HG03565 (cell line): ENCODE measurements at regions not wholly inside any gene's neighbourhood (a gene's known extent, or its start where the extent isn't known, plus 50 kb on each side); places are given as distances from the start of the nearest gene placed in this dataset.

Experiments used
- ATAC-seq: cut with Tn5 transposase; IDR thresholded peaks from one replicate; pipeline ENCODE4 v1.9.1; 2021; ENCODE audit warnings: mild to moderate bottlenecking, moderate library complexity; ENCODE audit not compliant: unreplicated experiment

DNA sequence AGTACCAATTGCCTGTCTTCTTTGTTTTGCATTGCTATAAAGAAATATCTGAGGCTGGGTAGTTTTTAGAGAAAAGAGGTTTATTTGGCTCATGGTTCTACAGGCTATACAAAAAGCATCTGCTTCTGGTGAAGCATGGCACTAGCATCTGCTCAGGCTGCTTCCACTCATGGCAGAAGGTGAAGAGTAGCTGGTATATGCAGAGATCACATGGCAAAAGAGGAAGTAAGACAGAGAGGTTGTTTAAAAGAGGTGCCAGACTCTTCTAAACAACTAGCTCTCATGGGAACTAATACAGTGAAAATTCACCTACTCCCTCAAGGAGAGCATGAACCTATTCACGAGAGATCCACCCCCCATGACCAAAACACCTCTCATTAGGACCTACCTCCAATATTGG is 56.7 kb upstream of the GUCA2B start:
- no peak for ATAC-seq

DNA sequence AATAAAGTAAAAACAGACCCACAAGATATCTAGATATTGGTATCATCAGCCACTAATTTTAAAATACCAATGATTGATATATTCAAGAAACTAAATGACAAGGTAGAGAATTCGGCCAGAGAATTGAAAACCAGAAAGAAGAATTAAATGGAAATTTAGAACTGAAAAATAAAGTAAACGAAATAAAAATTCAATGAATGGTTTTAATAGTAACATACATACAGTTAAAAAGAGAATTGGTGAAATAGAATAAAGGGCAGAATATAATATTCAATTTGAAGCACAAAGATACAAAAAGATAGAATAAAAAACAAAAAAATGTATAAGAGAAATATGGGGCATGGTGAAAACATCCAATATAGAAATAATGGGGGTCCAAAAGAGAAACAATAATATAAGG is 64.0 kb upstream of the GUCA2B start:
- ATAC-seq: no peak

DNA sequence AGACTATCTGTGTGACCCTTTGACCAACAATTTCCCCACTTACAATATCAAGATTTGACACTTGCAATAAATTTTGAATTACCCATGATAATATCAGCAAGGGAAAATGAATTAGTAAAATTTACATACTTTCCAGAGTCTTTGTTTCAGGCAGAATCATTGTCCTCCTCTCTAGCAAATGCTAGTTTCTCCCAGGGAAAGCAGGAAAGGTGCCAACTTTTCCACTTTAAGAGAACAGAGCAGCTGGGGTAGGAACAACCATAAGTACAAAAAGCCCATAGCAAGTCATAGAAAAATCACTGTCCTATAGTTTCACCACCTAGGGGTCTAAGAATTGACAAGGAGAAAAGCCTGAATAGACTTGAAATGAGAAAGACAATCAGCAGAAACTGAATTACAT is 67.1 kb upstream of the GUCA2B start:
- no peak for ATAC-seq

DNA sequence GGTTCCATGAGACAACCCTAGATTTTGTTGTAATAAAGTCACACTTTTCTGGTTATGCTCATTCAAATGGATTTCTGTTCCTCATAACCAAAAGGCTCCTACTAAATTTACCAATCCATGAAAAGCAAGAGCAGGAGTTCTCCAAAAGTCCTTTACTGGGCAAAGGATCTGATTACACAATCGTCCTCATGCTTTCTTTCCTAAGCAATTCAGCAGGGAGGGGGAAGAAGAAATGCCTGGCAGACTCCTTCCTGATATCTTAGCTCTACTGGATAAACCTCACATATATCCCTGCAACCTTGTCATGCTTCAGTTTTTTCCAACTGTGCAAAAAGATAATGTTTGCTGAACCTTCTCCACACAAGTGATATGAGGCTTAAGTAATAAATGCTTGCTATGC is 67.6 kb upstream of the GUCA2B start:
- ATAC-seq: no peak

DNA sequence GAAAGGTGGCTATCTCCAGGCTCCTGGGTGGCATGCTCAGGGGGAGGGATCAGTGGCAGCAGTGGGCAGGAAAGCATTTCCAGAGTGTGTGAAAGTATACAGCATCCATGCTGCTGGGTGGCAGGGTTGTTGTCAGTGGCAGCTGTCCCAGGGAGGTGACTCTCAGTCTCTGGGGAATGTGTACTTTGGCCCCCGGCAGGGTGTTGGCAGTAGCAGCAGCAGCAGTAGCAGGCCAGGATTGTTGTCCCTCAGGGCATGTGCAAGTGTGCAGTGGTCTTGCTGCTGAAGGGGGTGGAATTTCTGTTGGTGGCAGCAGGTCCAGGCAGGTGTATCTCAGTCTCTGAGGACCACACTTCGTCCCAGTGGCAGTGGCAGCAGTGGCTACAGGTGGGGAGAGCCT is 71.7 kb upstream of the GUCA2B start:
- ATAC-seq: no peak

- ATAC-seq: no peak
Observed at GRCh38 chr1:42075179-42075578, 78.0 kb upstream of the GUCA2B start.

GRCh38 chr1:42070996-42071395 is 82.2 kb upstream of the GUCA2B start:
- ATAC-seq: no peak

GRCh38 chr1:42057800-42058199 is 95.4 kb upstream of the GUCA2B start:
- ATAC-seq: no peak

DNA sequence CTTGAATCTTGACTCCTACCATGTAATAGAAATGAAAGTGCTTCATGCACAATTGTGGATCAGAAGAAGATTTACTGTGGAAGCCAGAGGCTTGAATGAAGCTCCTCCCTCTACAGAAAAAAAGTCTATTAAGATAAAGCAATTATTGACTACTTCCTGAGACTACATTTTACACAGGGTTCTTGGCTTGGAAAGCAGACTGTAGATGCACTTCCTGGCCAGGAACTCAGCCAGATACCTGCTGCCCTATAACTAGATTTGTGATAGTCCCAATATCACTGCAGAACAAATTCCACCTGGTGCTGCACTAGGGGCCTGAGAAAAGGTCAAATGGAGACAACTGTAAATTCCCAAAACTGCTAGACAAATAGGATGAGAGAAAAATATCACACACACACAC is 96.8 kb upstream of the GUCA2B start:
- no peak for ATAC-seq

GRCh38 chr1:42055061-42055460 is 98.1 kb upstream of the GUCA2B start:
- ATAC-seq: no peak

GRCh38 chr1:42052072-42052699 is 101.0 kb upstream of the GUCA2B start:
- ATAC-seq: no peak

- ATAC-seq: no peak
Observed at GRCh38 chr1:42047508-42047880, 105.7 kb upstream of the GUCA2B start.

DNA sequence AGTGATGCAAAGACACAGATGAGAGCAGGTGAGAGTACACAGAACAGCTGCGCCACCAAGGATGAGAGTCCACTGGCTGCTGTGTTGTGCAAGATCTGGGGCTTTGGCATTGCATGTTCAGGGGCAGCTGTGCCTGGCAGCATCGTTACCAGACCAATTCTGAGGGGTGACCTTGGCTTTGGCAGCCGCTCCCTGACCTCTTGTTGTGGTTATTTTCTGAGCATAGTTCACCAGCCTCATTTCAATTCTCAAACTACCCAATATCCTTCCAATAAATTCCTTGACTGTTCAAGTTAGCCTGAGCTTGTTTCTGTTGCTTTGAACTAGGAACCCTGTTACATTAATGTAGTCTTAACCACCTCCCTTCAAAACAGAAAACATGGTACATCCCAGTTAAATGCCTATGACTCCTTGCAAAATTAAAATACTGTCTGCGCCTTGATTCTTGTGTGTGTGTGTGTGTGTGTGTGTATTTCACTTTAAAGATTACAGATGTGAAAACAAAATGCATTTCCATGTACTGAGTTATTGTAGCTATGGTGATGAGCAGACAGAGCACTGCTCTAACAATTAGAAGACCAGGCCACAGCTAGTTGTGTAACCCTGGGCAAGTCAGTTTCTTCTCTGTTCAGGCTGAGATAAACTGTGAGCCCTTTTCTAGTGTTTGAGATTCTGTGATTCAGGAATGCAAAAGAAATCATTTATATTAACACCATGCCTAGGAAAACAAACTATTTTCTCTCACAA is 106.3 kb upstream of the GUCA2B start:
- ATAC-seq: no peak

- ATAC-seq: no peak
Observed at GRCh38 chr1:42044346-42044745, 108.9 kb upstream of the GUCA2B start.

DNA sequence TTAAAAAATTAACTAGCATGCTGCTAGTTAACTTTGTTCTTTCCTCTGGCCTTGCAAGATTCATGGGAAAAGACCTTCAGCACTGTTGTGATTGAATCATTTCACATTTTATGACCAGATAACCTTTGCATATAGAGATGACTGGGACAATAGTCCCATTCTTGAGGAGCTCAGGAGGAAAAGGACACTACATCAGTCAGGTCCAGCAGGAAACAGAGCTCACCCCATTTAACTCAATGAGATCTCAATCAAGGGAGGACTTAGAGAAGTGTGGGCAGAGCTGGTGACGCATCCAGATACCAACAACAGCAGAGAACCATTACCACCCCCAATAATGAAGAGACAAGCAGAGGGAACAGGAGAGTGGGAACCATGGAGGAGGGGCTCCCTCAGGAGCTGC is 109.4 kb upstream of the GUCA2B start:
- ATAC-seq: no peak

DNA sequence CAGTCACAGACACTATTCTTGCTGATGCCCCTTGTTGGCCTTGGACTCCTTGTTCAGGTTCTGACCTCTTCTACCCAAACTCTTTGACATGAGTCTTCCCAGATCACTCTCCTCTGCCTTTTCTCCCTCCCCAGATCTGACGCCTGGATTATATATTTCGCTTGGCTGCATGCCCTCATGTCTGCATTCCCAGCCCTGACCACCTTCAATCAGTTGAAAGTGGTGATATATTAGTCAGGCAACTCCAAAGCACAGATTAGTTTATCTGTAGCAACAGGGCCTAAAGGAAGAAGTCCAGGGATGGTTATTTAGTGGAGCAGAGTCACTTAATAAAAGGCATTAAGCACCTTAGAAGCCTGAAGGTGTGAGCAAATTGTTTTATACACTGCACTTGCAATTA is 110.0 kb upstream of the GUCA2B start:
- no peak for ATAC-seq

DNA sequence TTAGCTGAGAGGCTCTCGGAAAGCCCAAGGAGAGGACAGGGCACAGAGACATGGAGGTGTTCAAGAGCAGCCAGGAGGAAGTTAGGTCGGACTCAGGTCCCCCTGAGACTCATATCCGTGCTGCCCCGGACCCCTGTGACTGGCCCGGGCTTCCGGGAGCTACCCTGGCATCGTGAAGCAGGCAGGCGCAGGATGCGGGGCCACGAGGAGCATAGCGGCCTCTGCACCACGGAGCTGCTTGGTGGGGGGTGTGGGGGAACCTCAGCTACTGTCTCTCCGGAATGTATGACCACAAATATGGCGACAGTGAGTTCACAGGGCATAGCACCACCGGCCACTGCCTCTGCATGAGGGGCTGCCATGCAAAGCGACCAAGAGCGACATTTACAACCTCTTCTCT is 112.2 kb upstream of the GUCA2B start:
- ATAC-seq: no peak

DNA sequence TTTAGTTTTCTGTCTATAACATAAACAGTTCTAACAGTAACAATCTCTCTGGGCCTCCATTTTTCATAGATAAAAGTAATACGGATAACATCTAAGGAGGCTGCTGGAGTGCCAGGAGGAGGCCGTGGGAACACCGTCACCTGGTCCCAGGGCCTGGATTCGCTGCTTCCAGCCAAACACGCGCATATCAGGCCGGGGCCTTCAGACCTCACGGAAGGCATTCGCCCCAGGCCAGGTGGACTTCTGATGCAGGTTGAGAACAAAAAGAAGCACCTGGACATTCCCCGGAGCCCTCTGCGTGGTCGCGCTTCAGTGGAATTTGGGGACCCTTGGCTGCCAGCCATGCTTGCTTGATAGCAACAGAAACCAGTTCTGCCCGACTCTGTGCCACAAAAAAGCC is 113.1 kb upstream of the GUCA2B start:
- ATAC-seq: no peak

- no peak for ATAC-seq
Observed at GRCh38 chr1:42038261-42038660, 114.9 kb upstream of the GUCA2B start.

GRCh38 chr1:42037586-42037985 is 115.6 kb upstream of the GUCA2B start:
- no peak for ATAC-seq

GRCh38 chr1:42037161-42037560 is 116.0 kb upstream of the GUCA2B start:
- ATAC-seq: no peak

GRCh38 chr1:42035830-42036604 is 117.2 kb upstream of the GUCA2B start:
- ATAC-seq: peak; percentile 83
